Ishikawa (cell line): ENCODE measurements at regions not wholly inside any gene's neighbourhood (a gene's known extent, or its start where the extent isn't known, plus 50 kb on each side); places are given as distances from the start of the nearest gene placed in this dataset.

Experiments
- CREB1 ChIP-seq: IDR thresholded peaks from 2 replicates; pipeline ENCODE4 v1.6.1; 2012; ENCODE audit warnings: low read depth
- EP300 ChIP-seq: IDR thresholded peaks from 2 replicates; pipeline ENCODE4 v1.6.1; 2012; ENCODE audit warnings: borderline replicate concordance
- FOXM1 ChIP-seq: IDR thresholded peaks from 2 replicates; pipeline ENCODE4 v1.6.1; 2012; ENCODE audit warnings: low read depth, borderline replicate concordance
- TAF1 ChIP-seq: IDR thresholded peaks from 2 replicates; pipeline ENCODE4 v1.6.1; 2012; ENCODE audit warnings: low read depth, mild to moderate bottlenecking
- TCF12 ChIP-seq: IDR thresholded peaks from 2 replicates; pipeline ENCODE4 v1.6.1; 2012; ENCODE audit warnings: low read depth
- TEAD4 ChIP-seq: IDR thresholded peaks from 2 replicates; pipeline ENCODE4 v1.6.1; 2012
- YY1 ChIP-seq: IDR thresholded peaks from 2 replicates; pipeline ENCODE4 v1.6.1; 2012; ENCODE audit warnings: low read depth
- TF ChIP-seq, protein P1 (sequence below): IDR thresholded peaks from 2 replicates; pipeline ENCODE4 v1.6.1; 2012
- TF ChIP-seq, protein P2 (sequence below): IDR thresholded peaks from 2 replicates; pipeline ENCODE4 v1.6.1; 2012
- TF ChIP-seq, protein P3 (sequence below): IDR thresholded peaks from 2 replicates; pipeline ENCODE4 v1.6.1; 2012; ENCODE audit warnings: low read depth, mild to moderate bottlenecking

DNA sequence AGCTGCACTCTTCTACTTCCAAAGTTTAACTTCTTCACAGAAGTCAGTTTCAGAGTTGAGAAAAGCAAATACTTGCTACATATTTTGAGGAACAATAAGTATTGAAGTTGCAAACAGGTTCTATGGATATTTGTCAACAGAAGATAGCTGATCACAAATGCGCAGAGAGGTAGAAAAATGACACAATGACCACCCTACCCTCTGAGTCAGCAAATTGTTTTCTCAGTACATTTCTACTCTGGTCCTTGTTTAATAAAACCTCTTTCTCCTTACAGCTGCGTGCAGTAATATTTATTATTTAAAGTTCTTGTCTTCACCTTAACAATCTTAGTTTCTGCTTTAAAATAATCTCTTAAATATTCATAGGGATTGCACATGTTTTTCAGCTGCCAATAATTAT lies 855.1 kb upstream of the CTNND2 start:
- no peak for TF ChIP-seq YY1
- TF ChIP-seq, protein P1, sequence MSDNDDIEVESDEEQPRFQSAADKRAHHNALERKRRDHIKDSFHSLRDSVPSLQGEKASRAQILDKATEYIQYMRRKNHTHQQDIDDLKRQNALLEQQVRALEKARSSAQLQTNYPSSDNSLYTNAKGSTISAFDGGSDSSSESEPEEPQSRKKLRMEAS: no peak
- no peak for TF ChIP-seq FOXM1
- TF ChIP-seq, protein P2, sequence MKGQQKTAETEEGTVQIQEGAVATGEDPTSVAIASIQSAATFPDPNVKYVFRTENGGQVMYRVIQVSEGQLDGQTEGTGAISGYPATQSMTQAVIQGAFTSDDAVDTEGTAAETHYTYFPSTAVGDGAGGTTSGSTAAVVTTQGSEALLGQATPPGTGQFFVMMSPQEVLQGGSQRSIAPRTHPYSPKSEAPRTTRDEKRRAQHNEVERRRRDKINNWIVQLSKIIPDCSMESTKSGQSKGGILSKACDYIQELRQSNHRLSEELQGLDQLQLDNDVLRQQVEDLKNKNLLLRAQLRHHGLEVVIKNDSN: no peak
- TF ChIP-seq CREB1: no peak
- no peak for TF ChIP-seq EP300
- TF ChIP-seq, protein P3, sequence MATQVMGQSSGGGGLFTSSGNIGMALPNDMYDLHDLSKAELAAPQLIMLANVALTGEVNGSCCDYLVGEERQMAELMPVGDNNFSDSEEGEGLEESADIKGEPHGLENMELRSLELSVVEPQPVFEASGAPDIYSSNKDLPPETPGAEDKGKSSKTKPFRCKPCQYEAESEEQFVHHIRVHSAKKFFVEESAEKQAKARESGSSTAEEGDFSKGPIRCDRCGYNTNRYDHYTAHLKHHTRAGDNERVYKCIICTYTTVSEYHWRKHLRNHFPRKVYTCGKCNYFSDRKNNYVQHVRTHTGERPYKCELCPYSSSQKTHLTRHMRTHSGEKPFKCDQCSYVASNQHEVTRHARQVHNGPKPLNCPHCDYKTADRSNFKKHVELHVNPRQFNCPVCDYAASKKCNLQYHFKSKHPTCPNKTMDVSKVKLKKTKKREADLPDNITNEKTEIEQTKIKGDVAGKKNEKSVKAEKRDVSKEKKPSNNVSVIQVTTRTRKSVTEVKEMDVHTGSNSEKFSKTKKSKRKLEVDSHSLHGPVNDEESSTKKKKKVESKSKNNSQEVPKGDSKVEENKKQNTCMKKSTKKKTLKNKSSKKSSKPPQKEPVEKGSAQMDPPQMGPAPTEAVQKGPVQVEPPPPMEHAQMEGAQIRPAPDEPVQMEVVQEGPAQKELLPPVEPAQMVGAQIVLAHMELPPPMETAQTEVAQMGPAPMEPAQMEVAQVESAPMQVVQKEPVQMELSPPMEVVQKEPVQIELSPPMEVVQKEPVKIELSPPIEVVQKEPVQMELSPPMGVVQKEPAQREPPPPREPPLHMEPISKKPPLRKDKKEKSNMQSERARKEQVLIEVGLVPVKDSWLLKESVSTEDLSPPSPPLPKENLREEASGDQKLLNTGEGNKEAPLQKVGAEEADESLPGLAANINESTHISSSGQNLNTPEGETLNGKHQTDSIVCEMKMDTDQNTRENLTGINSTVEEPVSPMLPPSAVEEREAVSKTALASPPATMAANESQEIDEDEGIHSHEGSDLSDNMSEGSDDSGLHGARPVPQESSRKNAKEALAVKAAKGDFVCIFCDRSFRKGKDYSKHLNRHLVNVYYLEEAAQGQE: no peak
- TF ChIP-seq TCF12: no peak
- no peak for TF ChIP-seq TEAD4
- no peak for TF ChIP-seq TAF1
